ENCODE measurements at regions not wholly inside any gene's neighbourhood (a gene's known extent, or its start where the extent isn't known, plus 50 kb on each side); places are given as distances from the start of the nearest gene placed in this dataset.

DNA sequence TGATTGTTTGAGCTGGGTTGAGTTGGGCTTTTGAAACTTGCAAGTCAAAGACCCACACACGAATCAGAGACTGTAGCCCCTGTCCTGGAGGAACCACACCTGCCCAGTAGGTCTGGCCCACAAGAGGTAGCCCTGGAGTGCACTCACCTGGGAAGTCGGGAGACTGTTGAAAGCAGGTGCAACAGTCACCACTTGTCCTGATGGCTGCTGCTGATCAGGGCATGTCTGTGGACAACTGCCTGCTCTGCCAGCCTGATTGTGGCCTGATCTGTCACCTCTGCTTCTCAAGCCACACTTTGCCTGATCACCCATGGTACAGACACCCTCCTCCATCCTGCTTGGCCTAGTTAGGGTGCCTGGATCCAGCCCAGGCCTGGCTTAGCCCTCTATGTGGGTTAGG lies 105.0 kb upstream of the HAAO start:
- no peak overlapping the region for H3K27ac ChIP-seq
- H3K36me3 ChIP-seq: no peaks in the 10 kb centered on the region
- H3K9me3 ChIP-seq: no peaks in the 10 kb centered on the region
- no peak overlapping the region for H3K4me3 ChIP-seq
- 78 to 100% methylated on average over 2 of the region's 2 CpGs for WGBS, 2 donors
- DNase-seq (ENCODE audit: low spot score in 2 of 2): no peak
- TF ChIP-seq, protein P1, sequence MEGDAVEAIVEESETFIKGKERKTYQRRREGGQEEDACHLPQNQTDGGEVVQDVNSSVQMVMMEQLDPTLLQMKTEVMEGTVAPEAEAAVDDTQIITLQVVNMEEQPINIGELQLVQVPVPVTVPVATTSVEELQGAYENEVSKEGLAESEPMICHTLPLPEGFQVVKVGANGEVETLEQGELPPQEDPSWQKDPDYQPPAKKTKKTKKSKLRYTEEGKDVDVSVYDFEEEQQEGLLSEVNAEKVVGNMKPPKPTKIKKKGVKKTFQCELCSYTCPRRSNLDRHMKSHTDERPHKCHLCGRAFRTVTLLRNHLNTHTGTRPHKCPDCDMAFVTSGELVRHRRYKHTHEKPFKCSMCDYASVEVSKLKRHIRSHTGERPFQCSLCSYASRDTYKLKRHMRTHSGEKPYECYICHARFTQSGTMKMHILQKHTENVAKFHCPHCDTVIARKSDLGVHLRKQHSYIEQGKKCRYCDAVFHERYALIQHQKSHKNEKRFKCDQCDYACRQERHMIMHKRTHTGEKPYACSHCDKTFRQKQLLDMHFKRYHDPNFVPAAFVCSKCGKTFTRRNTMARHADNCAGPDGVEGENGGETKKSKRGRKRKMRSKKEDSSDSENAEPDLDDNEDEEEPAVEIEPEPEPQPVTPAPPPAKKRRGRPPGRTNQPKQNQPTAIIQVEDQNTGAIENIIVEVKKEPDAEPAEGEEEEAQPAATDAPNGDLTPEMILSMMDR (IDR thresholded peaks at IDR 0.05): no peak
- TF ChIP-seq POLR2A (IDR thresholded peaks at IDR 0.05) (no peak), EP300 (IDR thresholded peaks at IDR 0.05) (no peak)
- H3K27me3 ChIP-seq: no peaks in the 10 kb centered on the region
- peaks cover 0 to 24% (median 0%) of the 10 kb centered on the region in 4 donors for H3K4me1 ChIP-seq

DNA sequence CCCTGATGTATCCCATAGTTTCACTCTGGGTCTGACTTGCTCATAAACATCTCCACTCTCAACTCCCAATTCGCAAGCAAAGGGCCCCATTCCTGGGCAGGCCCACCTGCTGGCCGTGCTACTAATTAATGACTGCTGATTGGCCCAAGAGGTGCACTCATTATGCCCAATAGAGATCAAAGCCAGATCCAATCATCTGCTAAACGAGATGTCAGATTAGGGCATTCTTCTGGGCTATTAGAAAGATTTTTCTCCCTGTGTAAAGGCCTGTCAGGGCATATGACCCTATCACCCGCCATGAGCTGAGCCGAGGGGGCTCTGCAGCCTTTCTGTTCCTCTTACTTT lies 103.4 kb upstream of the HAAO start:
- Histone ChIP-seq H3K27me3 (no peaks in the 10 kb centered on the region), H3K27ac (no peak overlapping the region), H3K4me1 (peaks cover 0 to 15% (median 0%) of the 10 kb centered on the region in 4 donors), H3K9me3 (no peaks in the 10 kb centered on the region), H3K4me3 (no peak overlapping the region), H3K36me3 (no peaks in the 10 kb centered on the region)
- WGBS, 2 donors: 74 to 92% methylated on average over 5 of the region's 5 CpGs
- no peak for TF ChIP-seq EP300 (IDR thresholded peaks at IDR 0.05)
- TF ChIP-seq, protein P1 (IDR thresholded peaks at IDR 0.05): no peak
- TF ChIP-seq POLR2A (IDR thresholded peaks at IDR 0.05): no peak
- DNase-seq (ENCODE audit: low spot score in 2 of 2): no peak

- no peak overlapping the region for H3K4me3 ChIP-seq
- 87 to 93% methylated on average over 6 of the region's 6 CpGs for WGBS, 2 donors
- no peak for TF ChIP-seq POLR2A (IDR thresholded peaks at IDR 0.05)
- TF ChIP-seq EP300 (IDR thresholded peaks at IDR 0.05): no peak
- TF ChIP-seq, protein P1 (IDR thresholded peaks at IDR 0.05): no peak
- H3K9me3 ChIP-seq: no peaks in the 10 kb centered on the region
- H3K4me1 ChIP-seq: peaks cover 0 to 10% (median 0%) of the 10 kb centered on the region in 4 donors
- no peaks in the 10 kb centered on the region for H3K36me3 ChIP-seq
- no peak overlapping the region for H3K27ac ChIP-seq
- H3K27me3 ChIP-seq: no peaks in the 10 kb centered on the region
- no peak for DNase-seq (ENCODE audit: low spot score in 2 of 2)
Measured at GRCh38 chr2:42895134-42895790, 102.9 kb upstream of the HAAO start.

DNA sequence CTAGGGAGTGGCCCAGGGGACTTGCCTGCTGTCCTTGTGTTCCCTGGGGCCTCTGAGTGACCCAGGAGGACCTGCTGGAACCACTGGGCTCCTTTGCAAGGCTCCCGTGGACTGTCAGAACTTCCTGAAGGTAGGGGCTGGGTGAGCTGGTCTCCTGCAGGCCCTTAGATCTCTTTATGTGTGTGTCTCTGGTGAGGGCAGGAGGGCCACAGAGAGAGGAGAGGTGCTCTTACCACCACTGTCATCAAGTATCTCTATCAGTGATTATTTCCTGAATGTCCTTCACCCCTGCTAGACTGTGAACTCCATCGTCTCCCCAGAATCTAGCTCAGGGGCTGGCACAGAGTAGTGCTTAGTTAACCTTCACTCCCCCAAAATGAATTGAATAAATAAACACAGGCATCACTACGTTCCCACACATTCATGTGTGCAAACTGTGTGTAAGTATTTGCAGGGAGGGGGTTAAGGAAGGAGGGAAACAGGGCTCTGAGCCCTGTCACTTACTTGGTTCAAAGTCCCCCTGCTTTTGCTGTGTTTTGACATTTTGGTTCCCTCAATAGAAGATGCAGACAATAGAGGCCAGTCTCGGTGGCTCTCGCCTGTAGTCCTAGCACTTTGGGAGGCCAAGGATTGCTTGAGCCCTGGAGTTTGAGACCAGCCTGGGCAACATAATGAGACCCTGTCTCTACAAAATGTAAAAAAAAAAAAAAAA lies 100.8 kb upstream of the HAAO start:
- H3K4me1 ChIP-seq: peaks cover 0 to 8% (median 0%) of the 10 kb centered on the region in 4 donors
- no peak for DNase-seq (ENCODE audit: low spot score in 2 of 2)
- H3K27ac ChIP-seq: no peak overlapping the region
- no peak overlapping the region for H3K4me3 ChIP-seq
- H3K27me3 ChIP-seq: no peaks in the 10 kb centered on the region
- peaks cover 0 to 8% (median 0%) of the 10 kb centered on the region in 4 donors for H3K9me3 ChIP-seq
- H3K36me3 ChIP-seq: no peaks in the 10 kb centered on the region
- WGBS, 2 donors: 73 to 79% methylated on average over 4 to 5 of the region's 5 CpGs
- TF ChIP-seq POLR2A (IDR thresholded peaks at IDR 0.05): no peak
- no peak for TF ChIP-seq EP300 (IDR thresholded peaks at IDR 0.05)
- TF ChIP-seq, protein P1 (IDR thresholded peaks at IDR 0.05): no peak

GRCh38 chr2:42890791-42891355 lies 98.5 kb upstream of the HAAO start:
- TF ChIP-seq EP300 (IDR thresholded peaks at IDR 0.05) (no peak), POLR2A (IDR thresholded peaks at IDR 0.05) (no peak)
- TF ChIP-seq, protein P1 (IDR thresholded peaks at IDR 0.05): no peak
- Histone ChIP-seq H3K27me3 (no peaks in the 10 kb centered on the region), H3K27ac (no peak overlapping the region), H3K4me1 (no peaks in the 10 kb centered on the region), H3K36me3 (no peaks in the 10 kb centered on the region), H3K9me3 (peaks cover 0 to 8% (median 0%) of the 10 kb centered on the region in 4 donors), H3K4me3 (no peak overlapping the region)
- DNase-seq (ENCODE audit: low spot score in 2 of 2): no peak
- WGBS, 2 donors: 94 to 97% methylated on average over 9 of the region's 9 CpGs

Data from tibial nerve (tissue), 4 donors.